Pancreas (tissue), 10 donors: ENCODE measurements at regions not wholly inside any gene's neighbourhood (a gene's known extent, or its start where the extent isn't known, plus 50 kb on each side); places are given as distances from the start of the nearest gene placed in this dataset.
"Not testable (repeated sequence)": the region's sequence is repeated elsewhere in the genome, so short reads cannot be mapped to it uniquely, and the experiment has no call there.

Experiments
- ATAC-seq, 4 donors: fragments of 200-7000 bp; cut with Tn5 transposase; one replicate each; pipeline versions ENCODE4 v1.8.0 to v1.9.1; 2020; ENCODE audit warnings: mild to moderate bottlenecking in 4 of 4, moderate library complexity in 4 of 4
- DNase-seq, 6 donors: peaks; one replicate each; pipeline ENCODE4 v3.0.0-alpha.2; 2020
- FAIRE-seq: peaks from 2 replicates; lab custom pipeline; 2012; peaks lifted over from hg19 to GRCh38; lab: Jason Lieb, UNC
- H3K27ac ChIP-seq, 4 donors: fragments of 200-600 bp; sonication (generic); 1 replicate in 3 of 4; 2 replicates in 1 of 4; pipeline versions ENCODE4 v1.5.0 to v1.8.0; 2020
- H3K27me3 ChIP-seq, 4 donors: fragments of 200-600 bp; one replicate each; pipeline ENCODE4 v1.8.0; 2021
- H3K36me3 ChIP-seq, 3 donors: fragments of 200-600 bp; sonication (generic) in 1 of 3; one replicate each; pipeline versions ENCODE4 v1.5.0 to v1.8.0; 2020 to 2021
- H3K4me1 ChIP-seq, 3 donors: fragments of 200-600 bp; one replicate each; pipeline ENCODE4 v1.8.0; 2021
- H3K4me3 ChIP-seq, 4 donors: fragments of 200-600 bp; sonication (generic) in 2 of 4; one replicate each; pipeline versions ENCODE4 v1.5.0 to v1.8.0; 2020 to 2021
- H3K9me3 ChIP-seq, 4 donors: fragments of 200-600 bp; one replicate each; pipeline ENCODE4 v1.8.0; 2021
- CTCF ChIP-seq, 4 donors: fragments of 200-600 bp; sonication (generic) in 3 of 4; IDR thresholded peaks; one replicate each; pipeline versions ENCODE4 v1.5.0 to v1.8.0; 2021; ENCODE audit warnings: antibody characterized with exemption in 4 of 4
- WGBS, 2 donors: extraction: QIAGEN DNeasy Blood & Tissue Kit; methylation state at CpG; one replicate each; pipeline ENCODE4 v1.1.7; 2013; 5-methylcytosine and 5-hydroxymethylcytosine counted together
- intact Hi-C, 3 donors: fragments of 100-400 bp; cut with DNase I; formaldehyde crosslinking; loops; one replicate each; pipeline versions ENCODE4 v1.11.1 to v1.14.2; 2022
- donor health status: healthy with polysubstance abuse.
- donor health status: DM: no; HTN: no; CAD: no; lungs with moderate emphysema.
- donor health status: DM: no; HTN: no; CAD: no.
- donor health status: control.
- donor health status: control.
- donor health status: Bipolar disorder and iron deficiency.
- donor health status: DM: yes; HTN: yes; CAD: no.
- donor health status: DM: no; HTN: no; CAD: no.
- donor health status: DM: no; HTN: no; CAD: no.
- donor health status: DM: yes; HTN: yes; CAD: no.

DNA sequence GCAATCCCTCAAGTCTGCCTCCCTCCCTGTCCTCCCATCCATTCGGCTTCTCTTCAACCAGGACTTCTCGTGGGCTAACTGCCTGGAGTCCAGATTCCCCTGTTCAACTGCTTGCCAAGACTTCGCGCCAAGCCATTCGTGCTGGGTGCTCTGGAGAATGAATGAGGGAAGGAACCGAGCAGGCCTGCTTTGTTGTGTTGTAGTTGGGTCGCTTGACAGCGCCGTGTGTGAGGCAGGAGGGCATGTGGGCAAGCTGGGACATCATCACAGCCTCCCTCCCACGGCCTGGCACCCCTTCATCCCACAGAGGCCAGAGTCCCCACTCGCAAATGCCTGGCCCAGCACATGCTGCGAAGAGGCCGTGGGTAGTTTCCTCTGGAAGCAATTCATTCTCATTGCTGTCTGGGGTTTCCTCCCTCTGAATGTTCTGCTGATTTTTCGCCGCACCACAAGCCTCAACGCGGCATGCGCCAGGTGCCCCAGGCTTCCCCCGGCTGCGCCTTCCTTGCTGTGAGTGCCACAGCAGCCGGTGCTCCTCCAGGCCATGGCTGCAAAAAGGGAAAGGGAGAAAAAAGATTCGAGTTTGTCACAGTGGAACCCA is 336.0 kb downstream of the QKI start:
- no peaks in the 10 kb centered on the region for H3K27me3 ChIP-seq
- no peaks in the 10 kb centered on the region for H3K9me3 ChIP-seq
- no peak for FAIRE-seq
- WGBS, 2 donors = 68 to 79% methylated on average over 22 of the region's 22 CpGs
- no peaks in the 10 kb centered on the region for H3K36me3 ChIP-seq
- no peak for DNase-seq
- no peak for TF ChIP-seq CTCF (IDR thresholded peaks at IDR 0.05)
- no peak for ATAC-seq
- intact Hi-C loops = no loop called here
- no peak overlapping the region for H3K27ac ChIP-seq
- no peak overlapping the region for H3K4me3 ChIP-seq
- no peaks in the 10 kb centered on the region for H3K4me1 ChIP-seq

DNA sequence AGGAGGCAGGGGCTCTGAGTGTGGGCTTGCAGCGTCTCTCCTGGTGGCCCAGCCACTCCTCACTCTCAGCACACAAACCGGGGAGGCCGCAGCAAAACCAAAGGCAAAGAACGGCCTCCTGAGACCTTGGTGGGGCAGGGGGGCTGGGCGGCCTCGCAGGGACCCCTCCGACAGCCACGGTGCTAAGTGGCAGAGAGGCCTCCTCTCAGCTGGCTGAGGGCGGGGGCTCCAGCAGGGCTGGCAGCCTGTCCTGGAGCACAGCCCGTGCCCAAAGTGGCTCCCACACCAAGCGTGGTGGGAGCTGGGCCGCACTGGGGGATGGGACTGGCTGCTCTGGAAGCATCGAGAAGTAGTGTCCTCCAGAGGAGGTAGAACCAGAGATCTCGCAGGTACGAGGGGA is 334.4 kb downstream of the QKI start:
- DNase-seq = no peak
- ATAC-seq = no peak
- Histone ChIP-seq H3K9me3 (no peaks in the 10 kb centered on the region), H3K27ac (no peak overlapping the region), H3K4me1 (no peaks in the 10 kb centered on the region), H3K4me3 (no peak overlapping the region), H3K36me3 (no peaks in the 10 kb centered on the region), H3K27me3 (no peaks in the 10 kb centered on the region)
- intact Hi-C loops = no loop called here
- no peak for TF ChIP-seq CTCF (IDR thresholded peaks at IDR 0.05)
- 70 to 73% methylated on average over 15 of the region's 15 CpGs for WGBS, 2 donors
- FAIRE-seq = no peak

DNA sequence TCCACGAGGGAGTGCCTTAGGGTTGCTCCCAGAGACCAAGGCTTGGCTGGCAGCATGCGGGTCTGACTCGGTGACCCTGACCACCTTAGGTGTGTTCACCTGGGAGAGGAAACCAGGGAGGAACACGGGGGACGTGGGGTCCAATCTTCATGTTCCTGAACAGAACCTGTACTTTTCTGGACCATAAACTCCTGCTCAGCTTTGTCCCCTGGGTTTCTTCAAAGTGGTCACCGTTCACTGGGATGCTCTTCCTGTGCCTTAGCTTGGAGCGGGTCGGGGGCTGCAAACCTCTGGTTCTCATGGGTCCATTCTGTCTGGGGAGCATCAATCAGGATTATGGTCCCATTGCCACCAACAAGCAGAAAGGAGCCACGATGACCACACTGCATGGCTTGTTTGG is 333.5 kb downstream of the QKI start:
- no peaks in the 10 kb centered on the region for H3K36me3 ChIP-seq
- DNase-seq = no peak
- H3K27ac ChIP-seq = no peak overlapping the region
- no peak for TF ChIP-seq CTCF (IDR thresholded peaks at IDR 0.05)
- no peaks in the 10 kb centered on the region for H3K4me1 ChIP-seq
- no peaks in the 10 kb centered on the region for H3K27me3 ChIP-seq
- H3K4me3 ChIP-seq = no peak overlapping the region
- intact Hi-C loops = no loop called here
- no peak for ATAC-seq
- no peak for FAIRE-seq
- H3K9me3 ChIP-seq = no peaks in the 10 kb centered on the region
- WGBS, 2 donors = 69 to 79% methylated on average over 9 of the region's 9 CpGs

DNA sequence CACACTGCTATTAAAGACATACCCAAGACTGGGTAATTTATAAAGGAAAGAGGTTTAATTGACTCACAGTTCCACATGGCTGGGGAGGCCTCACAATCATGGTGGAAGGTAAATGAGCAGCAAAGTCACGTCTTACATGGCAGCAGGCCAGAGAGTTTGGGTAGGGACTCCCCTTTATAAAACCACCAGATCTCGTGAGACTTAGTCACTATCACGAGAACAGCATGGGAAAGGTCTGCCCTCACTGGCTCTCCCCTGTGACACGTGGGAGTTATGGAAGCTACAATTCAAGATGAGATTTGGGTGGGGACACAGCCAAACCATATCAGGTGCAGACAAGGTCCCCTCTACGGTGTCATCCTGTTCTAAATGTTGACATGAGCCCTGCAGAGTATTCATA is 332.5 kb downstream of the QKI start:
- H3K4me3 ChIP-seq, ATAC-seq, H3K4me1 ChIP-seq, FAIRE-seq, intact Hi-C loops, DNase-seq, H3K27ac ChIP-seq, H3K36me3 ChIP-seq, H3K27me3 ChIP-seq, H3K9me3 ChIP-seq: not testable (repeated sequence)
- 65 to 73% methylated on average over 5 of the region's 5 CpGs for WGBS, 2 donors

DNA sequence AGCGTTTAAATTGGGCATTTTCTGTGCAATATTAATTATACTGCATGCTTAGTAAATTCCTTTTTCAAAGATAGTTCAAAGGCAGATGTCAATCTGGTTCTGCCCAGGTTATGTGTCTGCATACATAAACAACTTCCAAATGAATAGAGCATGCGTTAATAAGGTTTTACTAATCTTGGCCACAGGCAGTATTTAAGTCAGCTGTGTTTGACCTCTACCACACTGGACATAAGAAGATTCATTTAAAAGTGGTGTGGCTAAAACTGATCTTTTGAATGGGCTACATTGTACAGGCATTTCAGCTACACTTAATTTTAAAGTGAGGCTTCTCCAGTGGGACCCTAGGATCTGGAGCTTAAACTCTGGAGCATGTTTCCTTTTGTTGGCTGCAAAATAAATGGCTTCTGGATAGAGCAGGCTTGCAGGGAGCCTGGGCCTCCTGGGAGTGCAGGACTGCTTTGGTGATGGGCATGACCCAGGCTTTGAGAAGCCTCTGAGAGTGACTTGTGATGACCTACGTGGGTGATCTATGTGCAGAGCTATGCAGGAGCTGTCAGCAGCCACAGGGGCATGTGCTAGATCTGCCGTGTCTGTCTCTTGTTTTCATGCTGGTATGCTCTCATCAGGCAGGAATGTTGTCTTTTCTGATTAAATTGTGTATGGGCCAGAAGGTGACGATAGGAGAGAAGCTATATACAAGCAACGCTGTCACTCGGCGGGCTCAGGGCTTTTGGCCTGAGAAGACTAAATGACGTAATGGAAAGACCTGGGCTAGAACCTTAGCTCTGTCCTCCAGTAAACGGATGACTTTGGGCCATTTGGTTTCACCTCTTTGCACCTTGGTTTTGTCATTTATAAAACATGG is 331.2 kb downstream of the QKI start:
- 27 to 31% methylated on average over 10 of the region's 10 CpGs for WGBS, 2 donors
- Histone ChIP-seq H3K4me3 (no peak overlapping the region), H3K27ac (peak overlapping the region in 1 of 4 donors; percentile 27), H3K36me3 (no peaks in the 10 kb centered on the region), H3K27me3 (no peaks in the 10 kb centered on the region), H3K4me1 (no peaks in the 10 kb centered on the region), H3K9me3 (no peaks in the 10 kb centered on the region)
- no peak for FAIRE-seq
- peak; percentile 24 to 91 (median 66) for ATAC-seq
- TF ChIP-seq CTCF (IDR thresholded peaks at IDR 0.05) = no peak
- DNase-seq = peak in 1 of 6 donors; percentile 18
- intact Hi-C loops = no loop called here
